ENCODE measurements at regions not wholly inside any gene's neighbourhood (a gene's known extent, or its start where the extent isn't known, plus 50 kb on each side); places are given as distances from the start of the nearest gene placed in this dataset.

GRCh38 chr5:124502551-124502950 lies 243.9 kb downstream of the ZNF608 start:
- no peak for TF ChIP-seq CTCF (IDR thresholded peaks at IDR 0.05)
- TF ChIP-seq POLR2A (IDR thresholded peaks at IDR 0.05) = no peak

All from stomach (tissue), 4 donors.